Activated B cell treated with CpG ODN at 0.5 μM for 24 hours (primary cell): ENCODE measurements at regions not wholly inside any gene's neighbourhood (a gene's known extent, or its start where the extent isn't known, plus 50 kb on each side); places are given as distances from the start of the nearest gene placed in this dataset.

Experiments used
- ATAC-seq: fragments of 200-7000 bp; cut with Tn5 transposase; one replicate; pipeline ENCODE4 v1.10.0; 2021; ENCODE audit warnings: low read depth, mild to moderate bottlenecking, moderate library complexity
- CTCF ChIA-PET: fragments of 350-600 bp; sonication (Branson Sonifier 250); formaldehyde crosslinking; loops from one replicate; lab custom pipeline; 2021; ENCODE audit warnings: antibody characterized with exemption; lab: Charles Lee
- POLR2A ChIA-PET: fragments of 350-600 bp; sonication (Branson Sonifier 250); formaldehyde crosslinking; loops from one replicate; lab custom pipeline; 2021; ENCODE audit warnings: antibody characterized with exemption; lab: Charles Lee
- DNase-seq: peaks from one replicate; pipeline ENCODE4 v3.0.0; 2022
- H3K27ac Mint-ChIP-seq: one replicate; pipeline ENCODE4 v1.8.0; 2020; ENCODE audit warnings: mixed read lengths
- H3K27me3 Mint-ChIP-seq: one replicate; pipeline ENCODE4 v1.8.0; 2021; ENCODE audit warnings: mixed read lengths
- H3K36me3 Mint-ChIP-seq: one replicate; pipeline ENCODE4 v1.8.0; 2021; ENCODE audit warnings: low read depth, mixed read lengths
- H3K4me1 Mint-ChIP-seq: one replicate; pipeline ENCODE4 v1.8.0; 2021; ENCODE audit warnings: mixed read lengths
- H3K4me3 Mint-ChIP-seq: one replicate; pipeline ENCODE4 v1.8.0; 2020; ENCODE audit warnings: mild to moderate bottlenecking, mixed read lengths
- H3K9me3 Mint-ChIP-seq: one replicate; pipeline ENCODE4 v1.8.0; 2020; ENCODE audit warnings: mixed read lengths
- CTCF ChIP-seq: fragments of 200-600 bp; IDR thresholded peaks from one replicate; pipeline ENCODE4 v1.8.0; 2022; ENCODE audit warnings: antibody characterized with exemption, mild to moderate bottlenecking
- intact Hi-C: fragments of 100-400 bp; cut with micrococcal nuclease; formaldehyde crosslinking; loops from one replicate; pipeline ENCODE4 v1.15.1; 2024

DNA sequence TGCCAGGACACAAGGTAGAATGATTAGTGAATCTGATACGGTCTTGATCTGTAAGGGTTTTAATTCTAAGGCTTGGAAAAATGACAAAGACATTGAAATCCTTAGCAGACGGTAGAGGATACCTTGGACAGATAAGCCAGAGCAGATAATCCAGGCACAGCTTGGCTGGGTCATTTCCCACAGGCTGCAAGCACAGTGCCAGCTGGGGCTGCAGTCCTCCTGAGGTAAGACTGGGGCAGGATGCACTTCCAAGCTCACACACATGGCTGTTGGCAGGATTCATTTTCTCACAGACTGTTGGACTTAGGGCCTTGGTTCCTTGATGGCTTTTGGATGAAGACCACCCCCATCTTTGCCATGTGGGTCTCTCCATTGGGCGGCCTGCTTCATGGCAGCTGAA is 63.2 kb upstream of the BMPER start:
- no peaks in the 10 kb centered on the region for H3K27me3 Mint-ChIP-seq
- DNase-seq (no peak), ATAC-seq (no peak)
- H3K4me1 Mint-ChIP-seq = no peaks in the 10 kb centered on the region
- no peaks in the 10 kb centered on the region for H3K36me3 Mint-ChIP-seq
- no peak overlapping the region for H3K4me3 Mint-ChIP-seq
- no peaks in the 10 kb centered on the region for H3K9me3 Mint-ChIP-seq
- no peak overlapping the region for H3K27ac Mint-ChIP-seq
- no peak for TF ChIP-seq CTCF
- POLR2A ChIA-PET = no interaction called here
- intact Hi-C loops = no loop called here
- CTCF ChIA-PET = no interaction called here

- Mint-ChIP-seq H3K27ac (no peak overlapping the region), H3K4me3 (no peak overlapping the region), H3K36me3 (no peaks in the 10 kb centered on the region), H3K9me3 (no peaks in the 10 kb centered on the region), H3K4me1 (no peaks in the 10 kb centered on the region), H3K27me3 (peaks cover 3% of the 10 kb centered on the region)
- TF ChIP-seq CTCF = no peak
- POLR2A ChIA-PET = no interaction called here
- intact Hi-C loops = no loop called here
- CTCF ChIA-PET = no interaction called here
- DNase-seq (no peak), ATAC-seq (no peak)
These were observed 59.3 kb upstream of the BMPER start for GRCh38 chr7:33845991-33846509.

GRCh38 chr7:33849004-33849403 is 56.3 kb upstream of the BMPER start:
- Mint-ChIP-seq H3K27ac (no peak overlapping the region), H3K9me3 (no peaks in the 10 kb centered on the region), H3K36me3 (no peaks in the 10 kb centered on the region), H3K4me3 (no peak overlapping the region), H3K27me3 (peaks cover 3% of the 10 kb centered on the region), H3K4me1 (no peaks in the 10 kb centered on the region)
- POLR2A ChIA-PET = no interaction called here
- CTCF ChIA-PET = no interaction called here
- no peak for TF ChIP-seq CTCF
- DNase-seq (no peak), ATAC-seq (no peak)
- intact Hi-C loops = no loop called here

DNA sequence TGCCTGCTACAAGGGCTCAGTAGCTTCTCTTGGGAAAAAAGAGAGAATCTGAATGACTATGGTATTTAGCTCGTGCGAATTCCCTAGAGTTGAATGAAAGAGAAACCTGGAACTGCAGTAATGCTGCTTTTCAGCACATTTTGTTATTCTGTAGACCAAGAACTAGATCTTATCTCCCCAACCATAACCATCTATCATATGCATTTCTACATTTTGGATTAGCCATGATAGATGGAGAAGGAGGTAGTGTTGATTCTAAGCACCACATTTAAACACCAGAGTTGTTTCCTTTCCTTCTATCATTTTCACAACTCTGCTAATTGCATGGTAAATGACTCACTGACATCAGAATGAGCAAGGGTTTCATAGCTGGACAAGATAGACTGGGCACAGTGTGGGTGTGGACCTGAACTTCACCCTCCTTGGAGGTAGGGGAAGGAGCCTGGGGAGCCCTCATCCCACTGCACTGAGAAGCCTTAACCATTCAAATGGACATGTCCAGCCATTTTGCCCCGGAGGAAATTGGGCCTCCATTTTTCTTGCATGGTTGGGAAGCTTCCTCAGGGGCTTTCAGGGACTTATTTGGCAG is 55.3 kb upstream of the BMPER start:
- Mint-ChIP-seq H3K4me3 (no peak overlapping the region), H3K9me3 (no peaks in the 10 kb centered on the region), H3K27me3 (peaks cover 3% of the 10 kb centered on the region), H3K27ac (no peak overlapping the region), H3K4me1 (no peaks in the 10 kb centered on the region), H3K36me3 (no peaks in the 10 kb centered on the region)
- intact Hi-C loops = no loop called here
- ATAC-seq = no peak
- no peak for TF ChIP-seq CTCF
- ChIA-PET CTCF (no interaction called here), POLR2A (no interaction called here)
- DNase-seq = no peak

DNA sequence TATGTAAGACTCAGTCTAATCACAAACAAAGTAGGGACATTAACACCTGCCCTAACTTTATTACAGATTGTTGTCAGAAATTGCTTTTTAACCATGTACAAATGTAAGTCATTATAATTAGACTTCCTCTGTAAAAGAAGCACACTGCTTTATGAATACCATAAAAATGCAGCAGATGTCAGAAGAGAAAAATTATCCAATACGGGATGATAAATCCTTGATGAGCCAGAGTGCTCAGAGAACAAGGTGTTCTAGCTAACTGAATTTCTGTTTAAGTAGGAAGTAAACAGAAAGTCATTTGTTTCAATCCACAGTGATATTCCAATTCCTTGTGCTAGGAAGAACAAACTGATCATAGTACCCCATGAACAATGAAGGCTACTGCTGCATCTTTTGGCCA is 54.6 kb upstream of the BMPER start:
- Mint-ChIP-seq H3K4me1 (no peaks in the 10 kb centered on the region), H3K4me3 (no peak overlapping the region), H3K9me3 (no peaks in the 10 kb centered on the region), H3K27me3 (peaks cover 3% of the 10 kb centered on the region), H3K36me3 (no peaks in the 10 kb centered on the region), H3K27ac (no peak overlapping the region)
- no peak for ATAC-seq
- POLR2A ChIA-PET = no interaction called here
- CTCF ChIA-PET = no interaction called here
- DNase-seq = no peak
- TF ChIP-seq CTCF = no peak
- intact Hi-C loops = no loop called here
